ENCODE measurements at regions not wholly inside any gene's neighbourhood (a gene's known extent, or its start where the extent isn't known, plus 50 kb on each side); places are given as distances from the start of the nearest gene placed in this dataset.

DNA sequence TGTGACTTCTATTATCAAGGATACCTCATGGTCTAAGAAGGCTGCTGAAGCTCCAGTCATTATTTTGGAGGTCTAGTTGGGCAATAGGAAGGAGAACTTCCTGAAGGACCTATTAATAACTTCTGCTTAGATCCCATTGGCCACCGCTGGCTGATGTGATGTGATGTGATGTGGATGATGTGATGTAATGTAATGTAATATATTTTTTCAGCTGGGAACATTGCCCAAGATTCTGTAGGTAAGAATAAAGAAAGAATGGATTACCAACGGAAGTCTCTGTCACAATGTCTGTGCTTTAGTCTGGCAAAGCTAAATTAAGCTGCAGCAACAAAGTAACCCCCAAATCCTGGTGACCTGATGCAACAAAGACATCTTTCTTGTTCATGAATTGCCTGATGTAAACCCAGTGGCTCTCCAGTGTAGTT lies 233.7 kb downstream of the PTEN start:
- peaks cover 0 to 1% of the 10 kb centered on the region in 2 donors for H3K27me3 Mint-ChIP-seq
- H3K36me3 Mint-ChIP-seq = no peaks in the 10 kb centered on the region
- DNase-seq = no peak
- POLR2A ChIA-PET = no interaction called here
- no peak overlapping the region for H3K27ac Mint-ChIP-seq
- peaks cover 13% of the 10 kb centered on the region for H3K4me1 ChIP-seq (ENCODE audit: insufficient read depth, low read length)
- H3K4me3 ChIP-seq (ENCODE audit: low read length) = no peak overlapping the region
- no peaks in the 10 kb centered on the region for H3K9me3 Mint-ChIP-seq
- H3K36me3 ChIP-seq (ENCODE audit: insufficient read depth, low read length) = no peaks in the 10 kb centered on the region
- no peak overlapping the region for H3K27ac ChIP-seq (ENCODE audit: low read depth, low read length)
- no peak overlapping the region for H3K4me3 Mint-ChIP-seq
- CTCF ChIA-PET = interaction anchor here (0.7 kb wide), 1 partner anchor 9 kb away, joined by 3 read pairs; no protein-coding TSS in a partner anchor
- H3K4me1 Mint-ChIP-seq = peaks cover 21 to 24% (median 23%) of the 10 kb centered on the region in 3 donors
- H3K27me3 ChIP-seq (ENCODE audit: insufficient read depth, low read length, poor library complexity, severe bottlenecking) = no peaks in the 10 kb centered on the region
- H3K9me3 ChIP-seq (ENCODE audit: low read length) = no peaks in the 10 kb centered on the region

DNA sequence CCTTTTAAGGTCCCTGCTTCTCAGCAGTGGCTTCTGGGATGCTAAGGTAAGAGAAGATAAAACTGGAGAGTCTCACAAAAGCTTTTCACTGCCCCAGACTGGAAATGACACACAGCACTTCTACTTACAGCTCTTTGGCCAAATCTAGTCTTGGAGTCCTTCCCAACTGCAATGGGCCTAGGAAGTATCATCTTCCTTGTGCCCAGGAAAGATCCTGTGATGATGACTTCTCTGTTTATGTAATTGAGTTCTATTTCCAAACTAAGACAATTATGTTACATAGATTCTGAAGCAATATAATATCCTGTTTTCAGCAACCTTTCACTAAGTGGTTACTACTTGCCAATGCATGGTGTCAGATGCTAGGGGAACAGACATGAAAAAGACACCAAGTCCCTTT lies 234.1 kb downstream of the PTEN start:
- ChIA-PET CTCF (no interaction called here), POLR2A (no interaction called here)
- Histone ChIP-seq H3K4me3 (ENCODE audit: low read length) (no peak overlapping the region), H3K27ac (ENCODE audit: low read depth, low read length) (no peak overlapping the region), H3K9me3 (ENCODE audit: low read length) (no peaks in the 10 kb centered on the region), H3K4me1 (ENCODE audit: insufficient read depth, low read length) (peaks cover 9% of the 10 kb centered on the region), H3K27me3 (ENCODE audit: insufficient read depth, low read length, poor library complexity, severe bottlenecking) (no peaks in the 10 kb centered on the region), H3K36me3 (ENCODE audit: insufficient read depth, low read length) (no peaks in the 10 kb centered on the region)
- Mint-ChIP-seq H3K4me1 (peaks cover 16 to 20% (median 19%) of the 10 kb centered on the region in 3 donors), H3K27me3 (peaks cover 0 to 1% of the 10 kb centered on the region in 2 donors), H3K36me3 (no peaks in the 10 kb centered on the region), H3K4me3 (no peak overlapping the region), H3K9me3 (no peaks in the 10 kb centered on the region), H3K27ac (no peak overlapping the region)
- DNase-seq = no peak

GRCh38 chr10:88100281-88100680 lies 236.9 kb downstream of the PTEN start:
- H3K4me1 Mint-ChIP-seq = no peaks in the 10 kb centered on the region
- H3K9me3 ChIP-seq (ENCODE audit: low read length) = no peaks in the 10 kb centered on the region
- H3K36me3 Mint-ChIP-seq = no peaks in the 10 kb centered on the region
- H3K4me3 ChIP-seq (ENCODE audit: low read length) = no peak overlapping the region
- CTCF ChIA-PET = no interaction called here
- DNase-seq = no peak
- H3K4me3 Mint-ChIP-seq = no peak overlapping the region
- H3K27ac ChIP-seq (ENCODE audit: low read depth, low read length) = no peak overlapping the region
- peak overlapping the region in 1 of 8 donors; percentile 1 for H3K27ac Mint-ChIP-seq
- H3K36me3 ChIP-seq (ENCODE audit: insufficient read depth, low read length) = no peaks in the 10 kb centered on the region
- peaks cover 0 to 1% of the 10 kb centered on the region in 2 donors for H3K27me3 Mint-ChIP-seq
- no peaks in the 10 kb centered on the region for H3K27me3 ChIP-seq (ENCODE audit: insufficient read depth, low read length, poor library complexity, severe bottlenecking)
- no peaks in the 10 kb centered on the region for H3K4me1 ChIP-seq (ENCODE audit: insufficient read depth, low read length)
- POLR2A ChIA-PET = no interaction called here
- no peaks in the 10 kb centered on the region for H3K9me3 Mint-ChIP-seq

DNA sequence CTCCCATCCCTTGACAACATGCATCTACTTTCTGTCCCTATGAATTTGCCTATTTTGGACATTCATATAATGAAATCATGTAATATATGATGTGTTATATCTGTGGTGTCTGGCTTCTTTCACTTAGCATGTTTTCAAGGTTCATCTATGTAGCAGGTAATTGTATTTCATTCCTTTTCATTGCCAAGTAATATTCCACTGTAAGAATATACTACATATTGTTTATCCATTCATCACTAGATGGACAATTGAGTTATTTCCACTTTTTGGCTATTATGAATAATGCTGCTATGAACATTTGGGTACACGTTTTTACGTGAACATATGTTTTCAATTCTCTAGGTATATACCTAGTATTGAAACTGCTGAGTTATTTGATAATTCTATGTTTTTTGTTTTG lies 238.2 kb downstream of the PTEN start:
- H3K27me3 ChIP-seq (ENCODE audit: insufficient read depth, low read length, poor library complexity, severe bottlenecking) = no peaks in the 10 kb centered on the region
- Mint-ChIP-seq H3K4me3 (no peak overlapping the region), H3K36me3 (no peaks in the 10 kb centered on the region), H3K27ac (no peak overlapping the region), H3K4me1 (no peaks in the 10 kb centered on the region), H3K9me3 (no peaks in the 10 kb centered on the region), H3K27me3 (peaks cover 0 to 1% of the 10 kb centered on the region in 2 donors)
- no peaks in the 10 kb centered on the region for H3K36me3 ChIP-seq (ENCODE audit: insufficient read depth, low read length)
- no peaks in the 10 kb centered on the region for H3K9me3 ChIP-seq (ENCODE audit: low read length)
- H3K27ac ChIP-seq (ENCODE audit: low read depth, low read length) = no peak overlapping the region
- ChIA-PET POLR2A (no interaction called here), CTCF (no interaction called here)
- H3K4me3 ChIP-seq (ENCODE audit: low read length) = no peak overlapping the region
- no peak for DNase-seq
- H3K4me1 ChIP-seq (ENCODE audit: insufficient read depth, low read length) = no peaks in the 10 kb centered on the region

- H3K4me1 Mint-ChIP-seq = peaks cover 9 to 13% (median 11%) of the 10 kb centered on the region in 3 donors
- H3K27ac ChIP-seq (ENCODE audit: low read depth, low read length) = no peak overlapping the region
These were observed 240.2 kb downstream of the PTEN start for GRCh38 chr10:88103576-88103975.

GRCh38 chr10:88104223-88104622 lies 240.8 kb downstream of the PTEN start:
- Mint-ChIP-seq H3K27me3 (peaks cover 0 to 1% of the 10 kb centered on the region in 2 donors), H3K36me3 (no peaks in the 10 kb centered on the region), H3K4me1 (peaks cover 9 to 13% (median 11%) of the 10 kb centered on the region in 3 donors), H3K4me3 (no peak overlapping the region), H3K27ac (no peak overlapping the region), H3K9me3 (no peaks in the 10 kb centered on the region)
- DNase-seq = no peak
- Histone ChIP-seq H3K27me3 (ENCODE audit: insufficient read depth, low read length, poor library complexity, severe bottlenecking) (no peaks in the 10 kb centered on the region), H3K4me3 (ENCODE audit: low read length) (no peak overlapping the region), H3K36me3 (ENCODE audit: insufficient read depth, low read length) (no peaks in the 10 kb centered on the region), H3K9me3 (ENCODE audit: low read length) (no peaks in the 10 kb centered on the region), H3K27ac (ENCODE audit: low read depth, low read length) (no peak overlapping the region), H3K4me1 (ENCODE audit: insufficient read depth, low read length) (no peaks in the 10 kb centered on the region)
- POLR2A ChIA-PET = no interaction called here
- CTCF ChIA-PET = no interaction called here

More at GRCh38 chr10:88103576-88103975, 240.2 kb downstream of the PTEN start:
- H3K4me1 ChIP-seq (ENCODE audit: insufficient read depth, low read length) = no peaks in the 10 kb centered on the region
- Mint-ChIP-seq H3K4me3 (no peak overlapping the region), H3K27me3 (peaks cover 0 to 1% of the 10 kb centered on the region in 2 donors), H3K36me3 (no peaks in the 10 kb centered on the region), H3K9me3 (no peaks in the 10 kb centered on the region), H3K27ac (no peak overlapping the region)
- ChIA-PET CTCF (no interaction called here), POLR2A (no interaction called here)
- H3K36me3 ChIP-seq (ENCODE audit: insufficient read depth, low read length) = no peaks in the 10 kb centered on the region
- DNase-seq = no peak
- H3K9me3 ChIP-seq (ENCODE audit: low read length) = no peaks in the 10 kb centered on the region
- no peaks in the 10 kb centered on the region for H3K27me3 ChIP-seq (ENCODE audit: insufficient read depth, low read length, poor library complexity, severe bottlenecking)
- H3K4me3 ChIP-seq (ENCODE audit: low read length) = no peak overlapping the region

- no peaks in the 10 kb centered on the region for H3K9me3 Mint-ChIP-seq
- CTCF ChIA-PET = no interaction called here
These were observed 242.9 kb downstream of the PTEN start for GRCh38 chr10:88106366-88106765.

GRCh38 chr10:88107296-88108097 lies 244.1 kb downstream of the PTEN start:
- Mint-ChIP-seq H3K36me3 (no peaks in the 10 kb centered on the region), H3K9me3 (no peaks in the 10 kb centered on the region), H3K27me3 (no peaks in the 10 kb centered on the region), H3K4me3 (no peak overlapping the region), H3K27ac (peak overlapping the region in 1 of 8 donors; percentile 76), H3K4me1 (peaks cover 9 to 13% (median 11%) of the 10 kb centered on the region in 3 donors)
- H3K4me3 ChIP-seq (ENCODE audit: low read length) = no peak overlapping the region
- no peaks in the 10 kb centered on the region for H3K4me1 ChIP-seq (ENCODE audit: insufficient read depth, low read length)
- H3K27me3 ChIP-seq (ENCODE audit: insufficient read depth, low read length, poor library complexity, severe bottlenecking) = no peaks in the 10 kb centered on the region
- no peak for DNase-seq
- ChIA-PET CTCF (interaction anchor here (1.1 kb wide), 1 partner anchor 16 kb away, joined by 4 read pairs; no protein-coding TSS in a partner anchor), POLR2A (no interaction called here)
- no peak overlapping the region for H3K27ac ChIP-seq (ENCODE audit: low read depth, low read length)
- no peaks in the 10 kb centered on the region for H3K9me3 ChIP-seq (ENCODE audit: low read length)
- H3K36me3 ChIP-seq (ENCODE audit: insufficient read depth, low read length) = no peaks in the 10 kb centered on the region

More at GRCh38 chr10:88106366-88106765, 242.9 kb downstream of the PTEN start:
- DNase-seq = no peak
- Mint-ChIP-seq H3K36me3 (no peaks in the 10 kb centered on the region), H3K4me3 (no peak overlapping the region), H3K4me1 (peaks cover 9 to 13% (median 11%) of the 10 kb centered on the region in 3 donors), H3K27ac (no peak overlapping the region), H3K27me3 (no peaks in the 10 kb centered on the region)
- Histone ChIP-seq H3K27me3 (ENCODE audit: insufficient read depth, low read length, poor library complexity, severe bottlenecking) (no peaks in the 10 kb centered on the region), H3K27ac (ENCODE audit: low read depth, low read length) (no peak overlapping the region), H3K4me3 (ENCODE audit: low read length) (no peak overlapping the region), H3K9me3 (ENCODE audit: low read length) (no peaks in the 10 kb centered on the region), H3K4me1 (ENCODE audit: insufficient read depth, low read length) (no peaks in the 10 kb centered on the region), H3K36me3 (ENCODE audit: insufficient read depth, low read length) (no peaks in the 10 kb centered on the region)
- POLR2A ChIA-PET = no interaction called here

Measured in CD8-positive, alpha-beta memory T cell (primary cell).